HL-60 (cell line): ENCODE measurements at regions not wholly inside any gene's neighbourhood (a gene's known extent, or its start where the extent isn't known, plus 50 kb on each side); places are given as distances from the start of the nearest gene placed in this dataset.

Source experiments
- CTCF ChIP-seq: IDR thresholded peaks from one replicate; pipeline ENCODE4 v1.5.1; 2011; ENCODE audit warnings: low read length, control low read depth, inconsistent platforms; ENCODE audit not compliant: insufficient read depth
- POLR2AphosphoS5 ChIP-seq: IDR thresholded peaks from 2 replicates; pipeline ENCODE4 v1.6.1; 2012; ENCODE audit warnings: low read depth
- REST ChIP-seq: IDR thresholded peaks from 2 replicates; pipeline ENCODE4 v1.6.1; 2012; ENCODE audit warnings: low read depth; ENCODE audit not compliant: insufficient replicate concordance

- TF ChIP-seq CTCF = no peak
- no peak for TF ChIP-seq POLR2AphosphoS5
- no peak for TF ChIP-seq REST
Measured at GRCh38 chr14:85958069-85958468, 428.1 kb downstream of the FLRT2 start.
